HG03159 (cell line): ENCODE measurements at regions not wholly inside any gene's neighbourhood (a gene's known extent, or its start where the extent isn't known, plus 50 kb on each side); places are given as distances from the start of the nearest gene placed in this dataset.

ENCODE experiments used
- ATAC-seq: cut with Tn5 transposase; IDR thresholded peaks from one replicate; pipeline ENCODE4 v1.9.1; 2021; ENCODE audit warnings: mild to moderate bottlenecking, moderate library complexity; ENCODE audit not compliant: unreplicated experiment

- no peak for ATAC-seq
These were observed 477.2 kb downstream of the GPAM start for GRCh38 chr10:111706331-111706730.

GRCh38 chr10:111707076-111707475 lies 476.5 kb downstream of the GPAM start:
- ATAC-seq, result no peak

GRCh38 chr10:111709603-111710002 lies 474.0 kb downstream of the GPAM start:
- no peak for ATAC-seq

- ATAC-seq, result no peak
These were observed 467.5 kb downstream of the GPAM start for GRCh38 chr10:111716032-111716431.

GRCh38 chr10:111724121-111724520 lies 459.4 kb downstream of the GPAM start:
- ATAC-seq, result no peak

- ATAC-seq, result no peak
These were observed 458.5 kb downstream of the GPAM start for GRCh38 chr10:111725050-111725449.

GRCh38 chr10:111732166-111732785 lies 451.3 kb downstream of the GPAM start:
- no peak for ATAC-seq

- ATAC-seq, result no peak
These were observed 444.3 kb downstream of the GPAM start for GRCh38 chr10:111739125-111739873.

GRCh38 chr10:111739874-111740139 lies 443.8 kb downstream of the GPAM start:
- ATAC-seq, result no peak

GRCh38 chr10:111745982-111746381 lies 437.6 kb downstream of the GPAM start:
- no peak for ATAC-seq

GRCh38 chr10:111747751-111748150 lies 435.8 kb downstream of the GPAM start:
- no peak for ATAC-seq

GRCh38 chr10:111748184-111748583 lies 435.4 kb downstream of the GPAM start:
- no peak for ATAC-seq

GRCh38 chr10:111750165-111750849 lies 433.3 kb downstream of the GPAM start:
- ATAC-seq, result no peak

GRCh38 chr10:111756217-111757061 lies 427.1 kb downstream of the GPAM start:
- peak; percentile 76 for ATAC-seq

- no peak for ATAC-seq
These were observed 425.0 kb downstream of the GPAM start for GRCh38 chr10:111758593-111758992.

GRCh38 chr10:111762114-111762513 lies 421.5 kb downstream of the GPAM start:
- ATAC-seq, result no peak

- no peak for ATAC-seq
These were observed 418.3 kb downstream of the GPAM start for GRCh38 chr10:111765216-111765615.

GRCh38 chr10:111766464-111766863 lies 417.1 kb downstream of the GPAM start:
- ATAC-seq, result no peak

GRCh38 chr10:111767661-111768060 lies 415.9 kb downstream of the GPAM start:
- no peak for ATAC-seq

- ATAC-seq, result no peak
These were observed 409.6 kb downstream of the GPAM start for GRCh38 chr10:111773950-111774349.

GRCh38 chr10:111774486-111774885 lies 409.1 kb downstream of the GPAM start:
- no peak for ATAC-seq
